ENCODE measurements at regions not wholly inside any gene's neighbourhood (a gene's known extent, or its start where the extent isn't known, plus 50 kb on each side); places are given as distances from the start of the nearest gene placed in this dataset.

DNA sequence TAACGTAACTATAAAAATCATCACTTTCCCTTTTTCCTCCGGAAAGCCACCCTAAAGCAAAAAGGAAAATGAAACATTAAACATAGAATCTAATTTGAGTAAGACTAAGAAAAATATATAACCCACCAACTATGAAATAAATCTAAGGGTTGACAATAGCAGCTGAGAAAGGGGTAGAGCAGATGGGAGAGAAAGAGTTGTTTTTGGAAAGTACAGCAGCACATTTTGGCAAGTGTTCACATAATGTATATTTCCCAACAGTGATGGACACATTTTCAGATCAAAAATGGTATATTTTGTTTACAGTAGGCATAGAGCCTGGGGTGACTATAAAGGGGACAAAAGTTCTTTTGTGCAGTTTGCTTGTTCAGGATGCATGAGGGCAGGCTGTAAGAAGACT lies 1287.4 kb upstream of the B3GALT2 start:
- Histone ChIP-seq H3K9me3 (no peaks in the 10 kb centered on the region), H3K36me3 (no peaks in the 10 kb centered on the region), H3K4me1 (no peaks in the 10 kb centered on the region), H3K27me3 (no peaks in the 10 kb centered on the region), H3K27ac (no peak overlapping the region), H3K4me3 (no peak overlapping the region)
- no peak for DNase-seq (ENCODE audit: low spot score in 2 of 2)
- 78 to 80% methylated on average over 2 of the region's 2 CpGs for WGBS, 2 donors
- TF ChIP-seq EP300 (IDR thresholded peaks at IDR 0.05) = no peak
- no peak for TF ChIP-seq POLR2A (IDR thresholded peaks at IDR 0.05)
- TF ChIP-seq, protein P1, sequence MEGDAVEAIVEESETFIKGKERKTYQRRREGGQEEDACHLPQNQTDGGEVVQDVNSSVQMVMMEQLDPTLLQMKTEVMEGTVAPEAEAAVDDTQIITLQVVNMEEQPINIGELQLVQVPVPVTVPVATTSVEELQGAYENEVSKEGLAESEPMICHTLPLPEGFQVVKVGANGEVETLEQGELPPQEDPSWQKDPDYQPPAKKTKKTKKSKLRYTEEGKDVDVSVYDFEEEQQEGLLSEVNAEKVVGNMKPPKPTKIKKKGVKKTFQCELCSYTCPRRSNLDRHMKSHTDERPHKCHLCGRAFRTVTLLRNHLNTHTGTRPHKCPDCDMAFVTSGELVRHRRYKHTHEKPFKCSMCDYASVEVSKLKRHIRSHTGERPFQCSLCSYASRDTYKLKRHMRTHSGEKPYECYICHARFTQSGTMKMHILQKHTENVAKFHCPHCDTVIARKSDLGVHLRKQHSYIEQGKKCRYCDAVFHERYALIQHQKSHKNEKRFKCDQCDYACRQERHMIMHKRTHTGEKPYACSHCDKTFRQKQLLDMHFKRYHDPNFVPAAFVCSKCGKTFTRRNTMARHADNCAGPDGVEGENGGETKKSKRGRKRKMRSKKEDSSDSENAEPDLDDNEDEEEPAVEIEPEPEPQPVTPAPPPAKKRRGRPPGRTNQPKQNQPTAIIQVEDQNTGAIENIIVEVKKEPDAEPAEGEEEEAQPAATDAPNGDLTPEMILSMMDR (IDR thresholded peaks at IDR 0.05) = no peak

DNA sequence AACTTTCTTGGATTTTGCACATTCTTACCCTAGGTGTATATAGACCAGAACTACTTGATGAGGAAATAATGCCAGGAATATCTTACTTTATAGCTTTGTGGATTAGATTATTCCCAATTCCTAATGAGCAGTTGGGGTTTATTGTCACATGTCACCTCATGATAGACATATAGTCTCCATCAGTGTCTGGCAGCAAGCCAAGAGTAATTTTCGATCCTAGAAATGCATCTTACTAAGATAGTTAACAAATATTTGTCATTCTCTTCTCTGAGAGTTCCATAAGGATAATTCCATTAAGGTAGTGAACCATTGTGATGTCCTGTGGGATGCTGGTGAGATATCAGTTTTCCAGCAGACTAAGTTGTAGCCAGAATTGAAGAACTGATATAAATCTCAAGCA lies 1282.9 kb upstream of the B3GALT2 start:
- TF ChIP-seq POLR2A (IDR thresholded peaks at IDR 0.05) (no peak), EP300 (IDR thresholded peaks at IDR 0.05) (no peak)
- TF ChIP-seq, protein P1 (IDR thresholded peaks at IDR 0.05) = no peak
- DNase-seq (ENCODE audit: low spot score in 2 of 2) = no peak
- Histone ChIP-seq H3K27ac (no peak overlapping the region), H3K4me1 (no peaks in the 10 kb centered on the region), H3K27me3 (no peaks in the 10 kb centered on the region), H3K9me3 (no peaks in the 10 kb centered on the region), H3K4me3 (no peak overlapping the region), H3K36me3 (no peaks in the 10 kb centered on the region)
- WGBS, 2 donors = 45 to 81% methylated on average over 1 of the region's 1 CpG

DNA sequence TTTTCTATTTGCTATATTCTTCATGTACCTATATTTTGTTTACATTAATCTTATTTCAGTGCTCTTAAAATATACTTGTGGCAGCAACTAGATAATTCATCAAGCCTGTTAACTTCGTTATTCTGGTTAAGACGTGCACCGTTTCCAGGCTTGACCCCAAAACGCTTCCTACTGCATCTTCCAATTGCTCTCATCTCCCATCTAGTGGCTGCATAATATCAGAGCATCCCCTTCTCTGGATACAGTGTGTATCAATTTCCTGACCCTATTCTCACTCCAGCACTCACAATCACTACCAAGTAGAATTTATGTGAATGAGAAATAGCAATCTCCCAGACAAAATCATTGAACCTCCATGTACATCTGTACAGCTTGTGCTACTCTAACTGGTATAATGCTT lies 1280.3 kb upstream of the B3GALT2 start:
- no peak overlapping the region for H3K27ac ChIP-seq
- H3K9me3 ChIP-seq = no peaks in the 10 kb centered on the region
- no peaks in the 10 kb centered on the region for H3K36me3 ChIP-seq
- H3K4me3 ChIP-seq = no peak overlapping the region
- WGBS, 2 donors = 36 to 37% methylated on average over 4 of the region's 4 CpGs
- no peak for DNase-seq (ENCODE audit: low spot score in 2 of 2)
- no peaks in the 10 kb centered on the region for H3K27me3 ChIP-seq
- TF ChIP-seq, protein P1 (IDR thresholded peaks at IDR 0.05) = peak in 1 of 5 experiments; percentile 8
- TF ChIP-seq POLR2A (IDR thresholded peaks at IDR 0.05) = no peak
- TF ChIP-seq EP300 (IDR thresholded peaks at IDR 0.05) = no peak
- no peaks in the 10 kb centered on the region for H3K4me1 ChIP-seq

DNA sequence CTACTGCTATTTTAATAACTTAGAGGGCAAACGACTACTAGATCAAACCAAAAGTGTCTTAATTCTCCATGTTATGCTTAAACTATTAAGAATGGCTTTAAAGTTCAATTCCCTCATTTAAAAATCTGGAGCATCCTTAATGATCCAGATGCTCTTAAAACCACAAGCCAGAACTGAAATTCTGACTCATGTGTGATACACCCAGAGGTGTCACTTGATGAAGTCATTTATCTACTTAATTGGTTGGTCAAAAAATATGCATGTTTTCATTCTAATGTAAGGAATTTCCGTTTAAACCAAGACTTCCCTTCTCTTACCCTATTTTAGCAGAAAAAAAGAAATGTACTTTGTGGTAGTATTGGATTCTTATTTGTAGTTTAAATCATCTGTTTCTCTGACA lies 1261.2 kb upstream of the B3GALT2 start:
- Histone ChIP-seq H3K27me3 (no peaks in the 10 kb centered on the region), H3K4me1 (no peaks in the 10 kb centered on the region), H3K36me3 (no peaks in the 10 kb centered on the region), H3K9me3 (no peaks in the 10 kb centered on the region), H3K27ac (no peak overlapping the region), H3K4me3 (no peak overlapping the region)
- WGBS, 2 donors = 67 to 74% methylated on average over 2 of the region's 2 CpGs
- DNase-seq (ENCODE audit: low spot score in 2 of 2) = no peak
- TF ChIP-seq, protein P1 (IDR thresholded peaks at IDR 0.05) = no peak
- no peak for TF ChIP-seq EP300 (IDR thresholded peaks at IDR 0.05)
- no peak for TF ChIP-seq POLR2A (IDR thresholded peaks at IDR 0.05)

DNA sequence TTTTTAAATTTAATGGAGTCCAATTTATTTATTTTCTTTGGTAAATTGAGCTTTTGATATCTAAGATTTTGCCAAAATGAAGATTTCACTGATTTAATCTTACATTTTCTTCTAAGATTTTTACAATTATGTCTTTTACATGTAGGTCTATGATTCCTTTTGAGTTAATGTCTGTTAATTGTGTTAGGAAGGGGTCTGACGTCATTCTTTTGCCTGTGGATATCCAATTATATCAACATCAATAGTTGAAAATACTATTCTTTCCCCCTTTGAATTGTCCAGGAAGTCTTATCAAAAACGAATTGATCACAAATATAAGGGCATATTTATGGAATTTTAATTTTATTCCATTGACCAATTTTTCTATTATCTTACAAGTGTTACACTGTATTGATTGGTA lies 1258.8 kb upstream of the B3GALT2 start:
- Histone ChIP-seq H3K4me1 (no peaks in the 10 kb centered on the region), H3K36me3 (no peaks in the 10 kb centered on the region), H3K27me3 (no peaks in the 10 kb centered on the region), H3K9me3 (no peaks in the 10 kb centered on the region), H3K4me3 (no peak overlapping the region), H3K27ac (no peak overlapping the region)
- DNase-seq (ENCODE audit: low spot score in 2 of 2) = no peak
- WGBS, 2 donors = 70 to 89% methylated on average over 2 of the region's 2 CpGs
- TF ChIP-seq EP300 (IDR thresholded peaks at IDR 0.05) (no peak), POLR2A (IDR thresholded peaks at IDR 0.05) (no peak)
- TF ChIP-seq, protein P1 (IDR thresholded peaks at IDR 0.05) = no peak
